Endodermal cell (in vitro differentiated cells): ENCODE measurements at regions not wholly inside any gene's neighbourhood (a gene's known extent, or its start where the extent isn't known, plus 50 kb on each side); places are given as distances from the start of the nearest gene placed in this dataset.

ENCODE experiments used
- DNase-seq: peaks from one replicate; pipeline ENCODE4 v3.0.0-alpha.2; 2017
- H3K27ac ChIP-seq: 2 replicates; pipeline ENCODE4 v1.5.1; 2013; ENCODE audit warnings: mild to moderate bottlenecking, low read depth, low read length, moderate library complexity
- H3K27me3 ChIP-seq: 2 replicates; pipeline ENCODE4 v1.6.1; 2013; ENCODE audit warnings: mild to moderate bottlenecking, low read length, moderate library complexity; ENCODE audit not compliant: insufficient read depth, control insufficient read depth, poor library complexity, severe bottlenecking
- H3K36me3 ChIP-seq: 2 replicates; pipeline ENCODE4 v1.7.0; 2013; ENCODE audit warnings: mild to moderate bottlenecking, low read length, moderate library complexity; ENCODE audit not compliant: control insufficient read depth, insufficient read depth
- H3K4me1 ChIP-seq: one replicate; pipeline ENCODE4 v1.7.0; 2013; ENCODE audit warnings: low read length; ENCODE audit not compliant: control insufficient read depth, insufficient read depth
- H3K4me3 ChIP-seq: 2 replicates; pipeline ENCODE4 v1.5.1; 2013; ENCODE audit warnings: mild to moderate bottlenecking, low read length, moderate library complexity
- H3K9ac ChIP-seq: 2 replicates; pipeline ENCODE4 v1.6.1; 2013; ENCODE audit warnings: mild to moderate bottlenecking, low read length, moderate library complexity; ENCODE audit not compliant: poor library complexity, severe bottlenecking; ENCODE audit errors: extremely low read depth
- H3K9me3 ChIP-seq: 2 replicates; pipeline ENCODE4 v1.6.1; 2013; ENCODE audit warnings: mild to moderate bottlenecking, low read length, moderate library complexity; ENCODE audit not compliant: control insufficient read depth
- H3K27ac Mint-ChIP-seq: 2 replicates; pipeline ENCODE4 v1.8.0; 2020; ENCODE audit warnings: mixed read lengths
- H3K27me3 Mint-ChIP-seq: 2 replicates; pipeline ENCODE4 v1.8.0; 2021; ENCODE audit warnings: mild to moderate bottlenecking, mixed read lengths; ENCODE audit not compliant: insufficient read depth
- H3K36me3 Mint-ChIP-seq: 2 replicates; pipeline ENCODE4 v1.8.0; 2020; ENCODE audit warnings: low read depth, mixed read lengths
- H3K4me1 Mint-ChIP-seq: 2 replicates; pipeline ENCODE4 v1.8.0; 2020; ENCODE audit warnings: mixed read lengths
- H3K4me3 Mint-ChIP-seq: 2 replicates; pipeline ENCODE4 v1.8.0; 2020; ENCODE audit warnings: mild to moderate bottlenecking, moderate library complexity, mixed read lengths
- H3K9me3 Mint-ChIP-seq: 2 replicates; pipeline ENCODE4 v1.8.0; 2020; ENCODE audit warnings: mild to moderate bottlenecking, mixed read lengths
- WGBS, 2 experiments: methylation state at CpG; one replicate each; pipeline versions ENCODE4 v1.1.5 to v1.1.7; 2013; ENCODE audit warnings: missing lambda C conversion rate in 2 of 2, mixed read lengths in 1 of 2; ENCODE audit not compliant: insufficient coverage in 1 of 2, insufficient read length in 1 of 2; 5-methylcytosine and 5-hydroxymethylcytosine counted together
- TF ChIP-seq, protein P1 (sequence below): fragments of 200-600 bp; sonication (generic); conservative IDR thresholded peaks from 2 replicates; pipeline ENCODE4 v1.5.0; 2021; ENCODE audit warnings: antibody characterized with exemption, mild to moderate bottlenecking

DNA sequence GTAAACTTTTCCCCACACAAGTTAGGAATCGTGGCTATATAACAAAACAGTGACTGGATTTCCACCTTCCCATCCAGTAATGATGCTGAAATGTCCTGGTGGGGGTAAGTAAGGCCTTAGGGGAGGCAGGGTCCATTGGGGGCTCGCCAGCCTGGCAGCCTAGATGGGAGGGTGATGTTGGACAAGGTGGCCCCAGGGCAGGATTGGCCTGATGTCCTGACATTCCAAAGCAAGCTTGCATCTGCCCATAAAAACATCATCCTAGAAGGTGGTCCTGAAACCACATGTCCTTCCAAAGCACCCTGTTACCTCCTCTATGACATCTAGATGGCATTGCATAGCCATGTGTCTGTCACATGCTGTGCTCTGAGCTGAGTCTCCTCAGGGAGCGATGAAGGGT lies 54.1 kb upstream of the RAB6C start:
- Mint-ChIP-seq H3K4me1 (peaks cover 3% of the 10 kb centered on the region), H3K4me3 (no peak overlapping the region), H3K27ac (no peak overlapping the region), H3K36me3 (no peaks in the 10 kb centered on the region), H3K9me3 (no peaks in the 10 kb centered on the region), H3K27me3 (peaks cover 33% of the 10 kb centered on the region)
- TF ChIP-seq, protein P1, sequence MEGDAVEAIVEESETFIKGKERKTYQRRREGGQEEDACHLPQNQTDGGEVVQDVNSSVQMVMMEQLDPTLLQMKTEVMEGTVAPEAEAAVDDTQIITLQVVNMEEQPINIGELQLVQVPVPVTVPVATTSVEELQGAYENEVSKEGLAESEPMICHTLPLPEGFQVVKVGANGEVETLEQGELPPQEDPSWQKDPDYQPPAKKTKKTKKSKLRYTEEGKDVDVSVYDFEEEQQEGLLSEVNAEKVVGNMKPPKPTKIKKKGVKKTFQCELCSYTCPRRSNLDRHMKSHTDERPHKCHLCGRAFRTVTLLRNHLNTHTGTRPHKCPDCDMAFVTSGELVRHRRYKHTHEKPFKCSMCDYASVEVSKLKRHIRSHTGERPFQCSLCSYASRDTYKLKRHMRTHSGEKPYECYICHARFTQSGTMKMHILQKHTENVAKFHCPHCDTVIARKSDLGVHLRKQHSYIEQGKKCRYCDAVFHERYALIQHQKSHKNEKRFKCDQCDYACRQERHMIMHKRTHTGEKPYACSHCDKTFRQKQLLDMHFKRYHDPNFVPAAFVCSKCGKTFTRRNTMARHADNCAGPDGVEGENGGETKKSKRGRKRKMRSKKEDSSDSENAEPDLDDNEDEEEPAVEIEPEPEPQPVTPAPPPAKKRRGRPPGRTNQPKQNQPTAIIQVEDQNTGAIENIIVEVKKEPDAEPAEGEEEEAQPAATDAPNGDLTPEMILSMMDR = no peak
- H3K9ac ChIP-seq = no peak overlapping the region
- no peak overlapping the region for H3K4me3 ChIP-seq
- H3K27me3 ChIP-seq = peaks cover 25% of the 10 kb centered on the region
- WGBS, 2 experiments = 42 to 54% methylated on average over 2 to 3 of the region's 3 CpGs
- no peaks in the 10 kb centered on the region for H3K9me3 ChIP-seq
- no peak overlapping the region for H3K27ac ChIP-seq
- no peaks in the 10 kb centered on the region for H3K4me1 ChIP-seq
- DNase-seq = no peak
- H3K36me3 ChIP-seq = no peaks in the 10 kb centered on the region

DNA sequence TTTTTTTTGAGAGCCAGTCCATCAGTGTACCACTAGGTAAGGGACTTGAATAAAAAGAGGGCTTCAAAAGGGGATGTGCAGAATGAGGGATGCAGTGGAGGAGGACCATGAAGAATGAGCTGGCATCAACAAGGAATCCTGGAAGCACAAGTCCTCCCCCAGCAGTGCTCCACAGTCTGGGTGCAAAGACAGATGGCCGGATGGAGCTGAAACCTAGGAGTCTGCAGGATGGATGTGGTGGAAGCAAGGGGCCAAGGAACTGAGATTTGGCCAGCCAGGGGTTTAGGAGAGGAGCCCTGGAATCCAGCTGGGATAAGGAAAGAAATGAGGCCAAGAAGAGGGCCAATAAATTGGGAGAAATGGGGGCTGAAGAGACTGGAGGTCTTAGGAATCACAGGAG lies 51.8 kb upstream of the RAB6C start:
- Histone ChIP-seq H3K9me3 (no peaks in the 10 kb centered on the region), H3K27ac (no peak overlapping the region), H3K36me3 (no peaks in the 10 kb centered on the region), H3K4me3 (no peak overlapping the region), H3K9ac (no peak overlapping the region), H3K4me1 (no peaks in the 10 kb centered on the region), H3K27me3 (peaks cover 10% of the 10 kb centered on the region)
- Mint-ChIP-seq H3K9me3 (no peaks in the 10 kb centered on the region), H3K4me3 (no peak overlapping the region), H3K27me3 (peaks cover 13% of the 10 kb centered on the region), H3K27ac (no peak overlapping the region), H3K4me1 (peaks cover 3% of the 10 kb centered on the region), H3K36me3 (no peaks in the 10 kb centered on the region)
- 93% methylated on average over 1 of the region's 1 CpG; no CpG with 5 or more reads in 1 of the 2 experiments for WGBS, 2 experiments
- TF ChIP-seq, protein P1 = no peak
- no peak for DNase-seq

DNA sequence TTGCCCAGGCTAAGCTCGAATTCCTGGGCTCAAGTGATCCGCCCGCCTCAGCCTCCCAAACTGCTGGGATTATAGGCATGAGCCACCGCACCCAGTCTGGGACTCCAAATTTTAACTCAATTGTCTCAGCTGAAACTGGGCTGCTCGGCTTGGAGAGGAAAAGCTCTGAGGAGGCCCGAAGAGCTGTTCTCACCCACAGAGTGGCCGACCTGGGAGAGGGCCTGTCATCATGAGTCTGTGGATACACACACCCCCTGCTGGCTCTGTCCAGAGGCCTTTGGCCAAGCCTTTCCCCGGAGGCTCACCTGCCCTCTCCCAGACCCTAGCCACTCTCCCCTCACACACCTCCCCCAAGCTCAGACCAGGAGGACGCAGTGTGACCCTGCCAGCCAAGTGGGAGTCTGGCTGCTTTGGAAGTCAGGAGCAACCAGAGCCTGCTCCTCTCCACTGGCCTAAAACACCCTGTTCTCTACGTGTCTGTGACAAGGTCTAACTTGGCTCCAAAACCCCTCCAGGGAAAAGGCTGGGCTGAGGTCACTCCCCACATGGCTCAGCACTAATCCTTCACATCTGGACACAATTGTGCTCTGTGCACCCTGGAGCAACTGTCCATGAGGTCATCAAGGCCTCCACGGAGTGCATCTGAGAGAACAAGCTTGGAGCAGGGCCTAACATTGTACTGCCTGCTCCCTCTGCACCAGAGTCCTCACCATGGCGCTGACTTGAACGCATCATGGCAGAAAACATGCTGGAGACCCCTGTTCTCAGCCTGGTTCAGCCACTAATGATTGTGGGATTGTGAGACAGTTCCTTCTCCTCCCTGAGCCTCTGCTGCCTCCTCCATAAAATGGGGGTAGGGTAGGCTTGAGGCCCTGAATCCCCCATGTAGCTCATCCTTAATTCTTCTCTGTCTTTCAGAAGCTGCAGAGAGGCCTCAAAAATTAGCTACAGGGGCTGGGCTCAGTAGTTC lies 49.9 kb upstream of the RAB6C start:
- H3K27ac Mint-ChIP-seq = no peak overlapping the region
- Histone ChIP-seq H3K4me3 (no peak overlapping the region), H3K9me3 (no peaks in the 10 kb centered on the region), H3K9ac (no peak overlapping the region), H3K27ac (no peak overlapping the region), H3K4me1 (no peaks in the 10 kb centered on the region), H3K36me3 (no peaks in the 10 kb centered on the region), H3K27me3 (peaks cover 4% of the 10 kb centered on the region)
- no peaks in the 10 kb centered on the region for H3K9me3 Mint-ChIP-seq
- DNase-seq = no peak
- TF ChIP-seq, protein P1 = no peak
- H3K4me1 Mint-ChIP-seq = no peaks in the 10 kb centered on the region
- 92% methylated on average over 10 to 13 of the region's 13 CpGs for WGBS, 2 experiments
- H3K27me3 Mint-ChIP-seq = peaks cover 19% of the 10 kb centered on the region
- H3K36me3 Mint-ChIP-seq = no peaks in the 10 kb centered on the region
- no peak overlapping the region for H3K4me3 Mint-ChIP-seq
